ENCODE measurements at regions not wholly inside any gene's neighbourhood (a gene's known extent, or its start where the extent isn't known, plus 50 kb on each side); places are given as distances from the start of the nearest gene placed in this dataset.

GRCh38 chr9:13933268-13933656 lies 380.7 kb downstream of the NFIB start:
- CTCF ChIA-PET, result no interaction called here

GRCh38 chr9:13932528-13933267 lies 381.2 kb downstream of the NFIB start:
- ChIA-PET POLR2A (no interaction called here), CTCF (no interaction called here)
- TF ChIP-seq CTCF (IDR thresholded peaks at IDR 0.05; ENCODE audit: insufficient read depth, low read length, missing control alignments), result no peak
- H3K4me3 ChIP-seq (ENCODE audit: low read depth, low read length), result no peak overlapping the region
- DNase-seq (ENCODE audit: low read depth, low spot score), result no peak

More at GRCh38 chr9:13933268-13933656, 380.7 kb downstream of the NFIB start:
- DNase-seq (ENCODE audit: low read depth, low spot score), result no peak
- TF ChIP-seq CTCF (IDR thresholded peaks at IDR 0.05; ENCODE audit: insufficient read depth, low read length, missing control alignments), result no peak
- no peak overlapping the region for H3K4me3 ChIP-seq (ENCODE audit: low read depth, low read length)
- POLR2A ChIA-PET, result no interaction called here

- ChIA-PET POLR2A (no interaction called here), CTCF (no interaction called here)
- DNase-seq (ENCODE audit: low read depth, low spot score), result no peak
- no peak for TF ChIP-seq CTCF (IDR thresholded peaks at IDR 0.05; ENCODE audit: insufficient read depth, low read length, missing control alignments)
- H3K4me3 ChIP-seq (ENCODE audit: low read depth, low read length), result no peak overlapping the region
Measured at GRCh38 chr9:13929013-13929412, 384.9 kb downstream of the NFIB start.

GRCh38 chr9:13923381-13923780 lies 390.6 kb downstream of the NFIB start:
- ChIA-PET POLR2A (no interaction called here), CTCF (no interaction called here)
- no peak for DNase-seq (ENCODE audit: low read depth, low spot score)
- no peak for TF ChIP-seq CTCF (IDR thresholded peaks at IDR 0.05; ENCODE audit: insufficient read depth, low read length, missing control alignments)
- H3K4me3 ChIP-seq (ENCODE audit: low read depth, low read length), result no peak overlapping the region

- CTCF ChIA-PET, result no interaction called here
- POLR2A ChIA-PET, result no interaction called here
Measured at GRCh38 chr9:13920557-13920956, 393.4 kb downstream of the NFIB start.

GRCh38 chr9:13919401-13919800 lies 394.5 kb downstream of the NFIB start:
- DNase-seq (ENCODE audit: low read depth, low spot score), result no peak
- ChIA-PET POLR2A (no interaction called here), CTCF (no interaction called here)
- no peak for TF ChIP-seq CTCF (IDR thresholded peaks at IDR 0.05; ENCODE audit: insufficient read depth, low read length, missing control alignments)
- H3K4me3 ChIP-seq (ENCODE audit: low read depth, low read length), result no peak overlapping the region

More at GRCh38 chr9:13920557-13920956, 393.4 kb downstream of the NFIB start:
- no peak for TF ChIP-seq CTCF (IDR thresholded peaks at IDR 0.05; ENCODE audit: insufficient read depth, low read length, missing control alignments)
- no peak overlapping the region for H3K4me3 ChIP-seq (ENCODE audit: low read depth, low read length)
- DNase-seq (ENCODE audit: low read depth, low spot score), result no peak

Data from AG04449 (cell line).